ENCODE measurements at regions not wholly inside any gene's neighbourhood (a gene's known extent, or its start where the extent isn't known, plus 50 kb on each side); places are given as distances from the start of the nearest gene placed in this dataset.

DNA sequence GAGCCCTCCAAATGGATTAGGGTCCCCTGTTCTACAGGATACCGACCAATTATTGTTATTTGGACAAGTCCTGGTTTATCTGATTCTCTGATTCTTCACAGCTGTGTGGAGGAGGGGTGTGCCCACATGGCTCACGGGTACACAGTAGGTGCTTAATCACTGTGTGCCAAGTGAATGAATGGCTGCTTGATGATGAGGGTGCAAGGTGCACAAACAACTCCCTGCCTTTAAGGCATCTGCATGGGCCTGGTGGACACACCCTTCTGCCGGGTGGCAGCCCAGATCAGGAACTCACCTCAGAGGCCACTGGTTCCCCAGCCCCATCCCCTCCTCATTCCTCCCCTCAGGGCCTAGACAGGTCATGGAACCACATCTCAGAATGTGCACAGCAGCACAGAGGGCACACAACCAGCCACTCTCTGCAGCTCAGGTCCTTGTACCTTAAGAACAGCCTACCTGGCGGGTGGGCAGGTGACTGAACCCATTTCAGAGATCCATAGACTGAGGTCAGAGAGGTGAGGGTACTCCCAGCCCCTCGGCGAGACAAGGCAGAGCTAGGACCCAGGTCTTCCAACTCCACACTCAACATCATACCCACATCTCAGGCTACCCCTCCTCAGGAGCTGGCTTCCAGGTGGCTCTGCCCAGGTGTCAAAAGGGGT, 50.3 kb downstream of the SHANK2 start:
- no peaks in the 10 kb centered on the region for H3K4me1 ChIP-seq (ENCODE audit: insufficient read depth, low read length)
- Mint-ChIP-seq H3K9me3 (no peaks in the 10 kb centered on the region), H3K36me3 (no peaks in the 10 kb centered on the region), H3K27ac (no peak overlapping the region), H3K4me3 (no peak overlapping the region), H3K27me3 (no peaks in the 10 kb centered on the region), H3K4me1 (no peaks in the 10 kb centered on the region)
- no peaks in the 10 kb centered on the region for H3K9me3 ChIP-seq (ENCODE audit: control insufficient read depth in 1 of 2, low read length in 2 of 2)
- H3K36me3 ChIP-seq (ENCODE audit: insufficient read depth, low read length): no peaks in the 10 kb centered on the region
- no peaks in the 10 kb centered on the region for H3K27me3 ChIP-seq (ENCODE audit: insufficient read depth, low read length)
- H3K27ac ChIP-seq (ENCODE audit: low read depth, low read length): no peak overlapping the region
- ChIA-PET CTCF (ENCODE audit: partially characterized antibody) (no interaction called here), POLR2A (ENCODE audit: partially characterized antibody) (no interaction called here)
- intact Hi-C loops (cut with micrococcal nuclease): no loop called here
- no peak for DNase-seq
- no peak overlapping the region for H3K4me3 ChIP-seq (ENCODE audit: low read length in 2 of 2)

DNA sequence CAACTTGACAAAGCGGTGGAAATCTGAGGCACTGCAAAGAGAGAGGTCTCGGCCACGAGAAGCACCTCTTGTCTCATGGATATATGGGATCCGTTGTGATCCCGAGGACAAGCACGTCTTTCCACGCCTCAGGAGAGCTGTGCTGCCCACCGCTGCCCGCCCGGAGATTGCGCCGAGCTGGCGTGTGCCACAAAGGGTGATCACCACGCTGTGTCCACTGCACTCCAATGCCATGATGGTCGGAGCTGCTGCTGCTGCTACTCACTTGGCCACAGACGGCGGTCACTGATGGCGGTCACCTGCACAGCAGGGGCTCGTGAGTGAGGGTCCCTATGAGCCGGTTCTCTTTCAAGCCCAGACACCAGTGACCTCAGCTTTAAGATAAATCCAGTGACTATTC, 51.1 kb downstream of the SHANK2 start:
- Histone ChIP-seq H3K9me3 (ENCODE audit: control insufficient read depth in 1 of 2, low read length in 2 of 2) (no peaks in the 10 kb centered on the region), H3K4me1 (ENCODE audit: insufficient read depth, low read length) (no peaks in the 10 kb centered on the region), H3K27ac (ENCODE audit: low read depth, low read length) (no peak overlapping the region), H3K36me3 (ENCODE audit: insufficient read depth, low read length) (no peaks in the 10 kb centered on the region), H3K4me3 (ENCODE audit: low read length in 2 of 2) (no peak overlapping the region), H3K27me3 (ENCODE audit: insufficient read depth, low read length) (no peaks in the 10 kb centered on the region)
- Mint-ChIP-seq H3K9me3 (no peaks in the 10 kb centered on the region), H3K4me3 (no peak overlapping the region), H3K27ac (no peak overlapping the region), H3K36me3 (no peaks in the 10 kb centered on the region), H3K4me1 (no peaks in the 10 kb centered on the region), H3K27me3 (no peaks in the 10 kb centered on the region)
- CTCF ChIA-PET (ENCODE audit: partially characterized antibody): no interaction called here
- DNase-seq: no peak
- POLR2A ChIA-PET (ENCODE audit: partially characterized antibody): no interaction called here
- intact Hi-C loops (cut with micrococcal nuclease): no loop called here

DNA sequence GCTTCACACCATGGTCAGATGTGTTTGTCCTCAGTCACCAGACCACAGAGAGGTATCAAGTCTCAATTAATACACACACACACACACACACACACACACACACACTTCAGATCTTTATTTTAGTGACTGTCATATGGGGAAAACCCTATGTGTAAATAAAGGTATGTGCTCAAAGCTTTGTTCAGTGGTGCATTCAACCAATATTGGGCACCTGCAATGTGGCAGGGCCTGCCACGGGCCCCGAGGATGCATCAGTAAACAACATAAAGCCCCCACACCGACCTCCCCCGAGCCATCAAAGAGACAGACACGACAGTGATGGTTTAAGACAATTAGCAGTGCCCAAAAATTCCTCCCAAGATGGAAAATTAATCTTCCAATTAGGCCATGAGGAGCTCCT, 51.6 kb downstream of the SHANK2 start:
- Mint-ChIP-seq H3K36me3 (no peaks in the 10 kb centered on the region), H3K27me3 (no peaks in the 10 kb centered on the region), H3K4me3 (no peak overlapping the region), H3K9me3 (no peaks in the 10 kb centered on the region), H3K27ac (no peak overlapping the region), H3K4me1 (no peaks in the 10 kb centered on the region)
- no peaks in the 10 kb centered on the region for H3K9me3 ChIP-seq (ENCODE audit: control insufficient read depth in 1 of 2, low read length in 2 of 2)
- no peak overlapping the region for H3K4me3 ChIP-seq (ENCODE audit: low read length in 2 of 2)
- CTCF ChIA-PET (ENCODE audit: partially characterized antibody): no interaction called here
- POLR2A ChIA-PET (ENCODE audit: partially characterized antibody): no interaction called here
- DNase-seq: no peak
- H3K36me3 ChIP-seq (ENCODE audit: insufficient read depth, low read length): no peaks in the 10 kb centered on the region
- no peaks in the 10 kb centered on the region for H3K27me3 ChIP-seq (ENCODE audit: insufficient read depth, low read length)
- H3K27ac ChIP-seq (ENCODE audit: low read depth, low read length): no peak overlapping the region
- H3K4me1 ChIP-seq (ENCODE audit: insufficient read depth, low read length): no peaks in the 10 kb centered on the region
- intact Hi-C loops (cut with micrococcal nuclease): no loop called here

DNA sequence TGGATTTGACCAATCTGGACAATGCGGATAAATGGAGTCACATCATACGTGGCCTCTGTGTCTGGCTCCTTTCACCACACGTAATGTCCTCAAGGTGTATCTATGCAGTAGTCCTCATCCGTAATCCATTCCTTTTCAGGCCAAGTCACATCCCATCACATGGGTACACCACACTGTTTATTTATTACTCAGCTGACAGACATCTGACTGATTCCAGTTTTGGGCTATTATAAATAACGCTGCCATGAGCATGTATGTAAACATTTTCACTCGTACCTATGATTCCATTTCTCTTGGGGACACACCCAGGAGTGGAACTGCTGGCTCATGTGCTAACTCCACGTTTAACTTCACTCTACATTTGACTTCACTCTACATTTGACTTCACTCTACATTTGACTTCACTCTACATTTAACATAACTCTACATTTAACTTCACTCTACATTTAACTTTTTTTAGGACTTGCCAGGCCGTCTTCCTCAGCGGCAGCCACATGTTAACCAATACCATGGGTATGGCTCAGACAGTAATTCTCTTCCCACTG, 52.1 kb downstream of the SHANK2 start:
- POLR2A ChIA-PET (ENCODE audit: partially characterized antibody): no interaction called here
- Histone ChIP-seq H3K4me1 (ENCODE audit: insufficient read depth, low read length) (no peaks in the 10 kb centered on the region), H3K27me3 (ENCODE audit: insufficient read depth, low read length) (no peaks in the 10 kb centered on the region), H3K9me3 (ENCODE audit: control insufficient read depth in 1 of 2, low read length in 2 of 2) (no peaks in the 10 kb centered on the region), H3K36me3 (ENCODE audit: insufficient read depth, low read length) (no peaks in the 10 kb centered on the region), H3K27ac (ENCODE audit: low read depth, low read length) (no peak overlapping the region), H3K4me3 (ENCODE audit: low read length in 2 of 2) (no peak overlapping the region)
- no peaks in the 10 kb centered on the region for H3K4me1 Mint-ChIP-seq
- H3K9me3 Mint-ChIP-seq: no peaks in the 10 kb centered on the region
- no peaks in the 10 kb centered on the region for H3K27me3 Mint-ChIP-seq
- no peak overlapping the region for H3K4me3 Mint-ChIP-seq
- no peaks in the 10 kb centered on the region for H3K36me3 Mint-ChIP-seq
- DNase-seq: no peak
- H3K27ac Mint-ChIP-seq: no peak overlapping the region
- CTCF ChIA-PET (ENCODE audit: partially characterized antibody): no interaction called here
- intact Hi-C loops (cut with micrococcal nuclease): no loop called here

DNA sequence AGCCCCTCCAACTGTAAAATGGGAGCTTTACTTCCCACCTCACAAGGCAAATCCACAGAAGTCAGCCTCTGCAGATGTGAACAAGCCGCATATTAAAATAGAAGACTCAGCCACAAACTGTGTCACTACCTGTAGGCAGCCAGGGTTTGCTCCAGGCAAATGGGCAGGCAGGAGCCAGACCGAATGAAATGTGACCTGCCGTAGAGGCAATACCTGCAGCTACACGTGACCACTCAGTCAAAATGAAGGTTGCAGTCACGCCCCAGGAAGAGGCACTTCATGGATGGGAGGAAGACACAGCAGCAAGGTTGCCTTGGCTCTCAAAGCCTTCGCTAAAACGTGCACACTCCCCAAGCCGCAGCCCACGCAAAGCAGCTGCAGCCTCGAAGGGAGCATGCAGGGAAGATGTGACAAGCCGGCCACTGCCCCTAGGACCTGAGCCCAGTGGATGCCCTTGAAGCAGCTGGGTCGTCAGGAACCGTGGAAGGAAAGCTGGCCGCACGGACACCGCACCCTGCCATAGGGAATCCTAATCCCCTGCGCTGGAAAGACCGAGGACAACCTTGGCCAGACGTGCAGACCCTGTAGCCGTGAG, 53.1 kb downstream of the SHANK2 start:
- DNase-seq: no peak
- no peaks in the 10 kb centered on the region for H3K4me1 Mint-ChIP-seq
- intact Hi-C loops (cut with micrococcal nuclease): no loop called here
- no peak overlapping the region for H3K27ac Mint-ChIP-seq
- Histone ChIP-seq H3K9me3 (ENCODE audit: control insufficient read depth in 1 of 2, low read length in 2 of 2) (no peaks in the 10 kb centered on the region), H3K4me3 (ENCODE audit: low read length in 2 of 2) (no peak overlapping the region), H3K27ac (ENCODE audit: low read depth, low read length) (no peak overlapping the region), H3K36me3 (ENCODE audit: insufficient read depth, low read length) (no peaks in the 10 kb centered on the region), H3K4me1 (ENCODE audit: insufficient read depth, low read length) (no peaks in the 10 kb centered on the region), H3K27me3 (ENCODE audit: insufficient read depth, low read length) (no peaks in the 10 kb centered on the region)
- CTCF ChIA-PET (ENCODE audit: partially characterized antibody): interaction anchor here (0.6 kb wide), 1 partner anchor 129 kb away, joined by 4 read pairs; no protein-coding TSS in a partner anchor
- POLR2A ChIA-PET (ENCODE audit: partially characterized antibody): no interaction called here
- H3K36me3 Mint-ChIP-seq: no peaks in the 10 kb centered on the region
- H3K9me3 Mint-ChIP-seq: no peaks in the 10 kb centered on the region
- H3K4me3 Mint-ChIP-seq: no peak overlapping the region
- no peaks in the 10 kb centered on the region for H3K27me3 Mint-ChIP-seq

DNA sequence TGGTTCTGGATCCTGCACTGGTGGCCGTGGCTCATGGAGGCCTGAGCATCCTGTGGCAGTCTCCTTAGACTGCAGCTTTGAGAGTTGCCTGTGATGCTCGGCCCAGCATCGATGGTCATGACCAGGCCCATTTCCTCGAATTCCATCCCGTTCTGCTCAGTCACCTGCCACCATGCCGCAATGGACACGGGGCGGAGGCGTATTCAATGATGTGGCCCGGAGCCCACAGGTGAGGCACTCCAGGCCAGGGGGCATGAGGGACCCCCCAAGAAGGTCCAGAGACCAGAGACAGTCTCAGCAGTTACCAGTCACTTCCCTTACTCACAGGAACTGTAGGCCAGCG, 53.6 kb downstream of the SHANK2 start:
- no peaks in the 10 kb centered on the region for H3K9me3 ChIP-seq (ENCODE audit: control insufficient read depth in 1 of 2, low read length in 2 of 2)
- H3K4me1 ChIP-seq (ENCODE audit: insufficient read depth, low read length): no peaks in the 10 kb centered on the region
- H3K27ac ChIP-seq (ENCODE audit: low read depth, low read length): no peak overlapping the region
- H3K9me3 Mint-ChIP-seq: no peaks in the 10 kb centered on the region
- H3K27me3 Mint-ChIP-seq: peaks cover 0 to 1% of the 10 kb centered on the region in 2 donors
- no peaks in the 10 kb centered on the region for H3K27me3 ChIP-seq (ENCODE audit: insufficient read depth, low read length)
- intact Hi-C loops (cut with micrococcal nuclease): no loop called here
- no peaks in the 10 kb centered on the region for H3K36me3 ChIP-seq (ENCODE audit: insufficient read depth, low read length)
- no peaks in the 10 kb centered on the region for H3K4me1 Mint-ChIP-seq
- ChIA-PET CTCF (ENCODE audit: partially characterized antibody) (no interaction called here), POLR2A (ENCODE audit: partially characterized antibody) (no interaction called here)
- H3K4me3 ChIP-seq (ENCODE audit: low read length in 2 of 2): no peak overlapping the region
- no peak for DNase-seq
- H3K27ac Mint-ChIP-seq: no peak overlapping the region
- no peak overlapping the region for H3K4me3 Mint-ChIP-seq
- H3K36me3 Mint-ChIP-seq: no peaks in the 10 kb centered on the region

DNA sequence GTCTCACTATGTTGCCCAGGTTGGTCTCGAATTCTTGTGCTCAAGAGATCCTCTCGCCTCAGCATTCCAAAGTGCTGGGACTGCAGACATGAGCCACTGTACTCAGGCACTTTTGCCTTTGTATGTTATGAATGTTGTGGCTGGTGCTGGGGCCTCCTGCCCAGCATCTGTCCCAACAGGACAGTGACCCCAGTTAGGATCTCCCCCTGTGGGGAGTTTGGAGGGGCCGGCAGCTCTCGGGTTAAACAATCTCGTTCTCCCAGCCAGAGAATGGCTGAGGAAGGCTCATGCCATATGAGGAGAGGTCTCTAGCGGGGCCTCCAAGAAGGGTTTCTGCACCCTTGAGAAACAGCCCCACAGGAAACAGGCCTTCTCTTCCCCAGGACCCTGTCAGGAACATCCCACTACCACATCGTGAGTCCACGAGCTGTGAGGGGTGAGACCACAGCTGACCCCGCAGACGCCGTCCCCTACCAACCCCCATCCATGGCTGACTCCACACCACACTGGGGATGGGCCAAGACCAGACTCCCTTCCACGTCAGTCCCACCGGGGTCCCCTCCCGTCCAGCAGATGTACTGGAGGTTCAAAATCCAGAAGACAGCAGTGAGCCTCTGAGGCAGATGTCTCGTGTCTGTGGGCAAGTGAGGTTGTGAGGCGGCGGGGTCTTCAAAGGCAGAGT, 54.1 kb downstream of the SHANK2 start:
- H3K9me3 Mint-ChIP-seq: no peaks in the 10 kb centered on the region
- intact Hi-C loops (cut with micrococcal nuclease): no loop called here
- peaks cover 0 to 2% of the 10 kb centered on the region in 2 donors for H3K27me3 Mint-ChIP-seq
- Histone ChIP-seq H3K4me1 (ENCODE audit: insufficient read depth, low read length) (no peaks in the 10 kb centered on the region), H3K4me3 (ENCODE audit: low read length in 2 of 2) (no peak overlapping the region), H3K9me3 (ENCODE audit: control insufficient read depth in 1 of 2, low read length in 2 of 2) (no peaks in the 10 kb centered on the region), H3K27ac (ENCODE audit: low read depth, low read length) (no peak overlapping the region), H3K36me3 (ENCODE audit: insufficient read depth, low read length) (no peaks in the 10 kb centered on the region), H3K27me3 (ENCODE audit: insufficient read depth, low read length) (no peaks in the 10 kb centered on the region)
- H3K4me1 Mint-ChIP-seq: no peaks in the 10 kb centered on the region
- no peak overlapping the region for H3K4me3 Mint-ChIP-seq
- H3K27ac Mint-ChIP-seq: no peak overlapping the region
- H3K36me3 Mint-ChIP-seq: no peaks in the 10 kb centered on the region
- no peak for DNase-seq
- ChIA-PET POLR2A (ENCODE audit: partially characterized antibody) (no interaction called here), CTCF (ENCODE audit: partially characterized antibody) (no interaction called here)

Measured in CD4-positive, alpha-beta memory T cell (primary cell).